ENCODE measurements at regions not wholly inside any gene's neighbourhood (a gene's known extent, or its start where the extent isn't known, plus 50 kb on each side); places are given as distances from the start of the nearest gene placed in this dataset.

- no peaks in the 10 kb centered on the region for H3K9me3 ChIP-seq
- no peak overlapping the region for H3K4me3 ChIP-seq
- H3K36me3 ChIP-seq = no peaks in the 10 kb centered on the region
- DNase-seq = no peak
- WGBS, 2 donors = 54 to 55% methylated on average over 3 of the region's 3 CpGs
- H3K4me1 ChIP-seq = no peaks in the 10 kb centered on the region
- TF ChIP-seq POLR2AphosphoS5 (IDR thresholded peaks at IDR 0.05) = no peak
- no peak for TF ChIP-seq EP300 (IDR thresholded peaks at IDR 0.05)
- TF ChIP-seq CTCF (IDR thresholded peaks at IDR 0.05) = no peak
- TF ChIP-seq POLR2A (IDR thresholded peaks at IDR 0.05) = no peak
- no peaks in the 10 kb centered on the region for H3K27me3 ChIP-seq
- intact Hi-C loops (cut with DNase I) = no loop called here
- H3K27ac ChIP-seq = no peak overlapping the region
These were observed 65.1 kb upstream of the EPHA3 start for GRCh38 chr3:89042236-89042835.

GRCh38 chr3:89043406-89043932, 64.0 kb upstream of the EPHA3 start:
- Histone ChIP-seq H3K27me3 (no peaks in the 10 kb centered on the region), H3K36me3 (no peaks in the 10 kb centered on the region), H3K4me3 (no peak overlapping the region), H3K27ac (no peak overlapping the region), H3K4me1 (no peaks in the 10 kb centered on the region), H3K9me3 (no peaks in the 10 kb centered on the region)
- WGBS, 2 donors = 10 to 31% methylated on average over 6 of the region's 6 CpGs
- TF ChIP-seq POLR2A (IDR thresholded peaks at IDR 0.05) (no peak), EP300 (IDR thresholded peaks at IDR 0.05) (no peak)
- intact Hi-C loops (cut with DNase I) = no loop called here
- no peak for DNase-seq

GRCh38 chr3:89046661-89047060, 60.8 kb upstream of the EPHA3 start:
- no peaks in the 10 kb centered on the region for H3K36me3 ChIP-seq
- H3K27me3 ChIP-seq = no peaks in the 10 kb centered on the region
- no peak overlapping the region for H3K4me3 ChIP-seq
- no peaks in the 10 kb centered on the region for H3K9me3 ChIP-seq
- no peaks in the 10 kb centered on the region for H3K4me1 ChIP-seq
- intact Hi-C loops (cut with DNase I) = no loop called here
- 67 to 88% methylated on average over 1 of the region's 1 CpG for WGBS, 2 donors
- H3K27ac ChIP-seq = no peak overlapping the region
- DNase-seq = no peak
- no peak for TF ChIP-seq POLR2A (IDR thresholded peaks at IDR 0.05)
- no peak for TF ChIP-seq CTCF (IDR thresholded peaks at IDR 0.05)
- TF ChIP-seq EP300 (IDR thresholded peaks at IDR 0.05) = no peak
- TF ChIP-seq POLR2AphosphoS5 (IDR thresholded peaks at IDR 0.05) = no peak

- TF ChIP-seq POLR2A (IDR thresholded peaks at IDR 0.05) (no peak), EP300 (IDR thresholded peaks at IDR 0.05) (no peak), CTCF (IDR thresholded peaks at IDR 0.05) (no peak), POLR2AphosphoS5 (IDR thresholded peaks at IDR 0.05) (no peak)
- Histone ChIP-seq H3K27me3 (no peaks in the 10 kb centered on the region), H3K4me1 (no peaks in the 10 kb centered on the region), H3K36me3 (no peaks in the 10 kb centered on the region), H3K4me3 (no peak overlapping the region), H3K9me3 (no peaks in the 10 kb centered on the region), H3K27ac (no peak overlapping the region)
- WGBS, 2 donors = 61 to 87% methylated on average over 2 of the region's 2 CpGs
- DNase-seq = no peak
- intact Hi-C loops (cut with DNase I) = no loop called here
These were observed 58.3 kb upstream of the EPHA3 start for GRCh38 chr3:89049119-89049518.

GRCh38 chr3:89052386-89052785, 55.0 kb upstream of the EPHA3 start:
- H3K36me3 ChIP-seq = no peaks in the 10 kb centered on the region
- WGBS, 2 donors = 23 to 41% methylated on average over 3 of the region's 3 CpGs
- intact Hi-C loops (cut with DNase I) = no loop called here
- H3K4me1 ChIP-seq = no peaks in the 10 kb centered on the region
- no peak overlapping the region for H3K4me3 ChIP-seq
- H3K27me3 ChIP-seq = no peaks in the 10 kb centered on the region
- no peak for DNase-seq
- no peaks in the 10 kb centered on the region for H3K9me3 ChIP-seq
- H3K27ac ChIP-seq = no peak overlapping the region
- no peak for TF ChIP-seq POLR2A (IDR thresholded peaks at IDR 0.05)
- TF ChIP-seq CTCF (IDR thresholded peaks at IDR 0.05) = no peak
- no peak for TF ChIP-seq EP300 (IDR thresholded peaks at IDR 0.05)
- no peak for TF ChIP-seq POLR2AphosphoS5 (IDR thresholded peaks at IDR 0.05)
